A549 (cell line): ENCODE measurements at regions not wholly inside any gene's neighbourhood (a gene's known extent, or its start where the extent isn't known, plus 50 kb on each side); places are given as distances from the start of the nearest gene placed in this dataset.

Source experiments
- BHLHE40 ChIP-seq: IDR thresholded peaks from 2 replicates; pipeline ENCODE4 v1.6.1; 2012; ENCODE audit warnings: low read depth, low read length, inconsistent platforms
- CEBPB ChIP-seq, 2 experiments: fragments of >200 bp in 1 of 2; sonication (Bioruptor Twin) in 1 of 2; formaldehyde crosslinking in 1 of 2; IDR thresholded peaks; 2 replicates each; pipeline ENCODE4 v1.6.1; 2012 to 2016
- CTCF ChIP-seq: fragments of >200 bp; sonication (Bioruptor Twin); formaldehyde crosslinking; IDR thresholded peaks from 3 replicates; pipeline ENCODE4 v1.5.1; 2016
- E2F6 ChIP-seq: IDR thresholded peaks from 2 replicates; pipeline ENCODE4 v1.6.1; 2012; ENCODE audit warnings: low read depth, borderline replicate concordance
- EP300 ChIP-seq, 2 experiments: fragments of >200 bp; sonication (Bioruptor Twin); formaldehyde crosslinking; IDR thresholded peaks; 2 replicates in 1 of 2; 3 replicates in 1 of 2; pipeline ENCODE4 v1.6.1; 2016 to 2017
- FOSL2 ChIP-seq, 2 experiments: fragments of 450-650 bp in 1 of 2; fragments of >200 bp in 1 of 2; sonication (Bioruptor Twin) in 1 of 2; formaldehyde crosslinking; IDR thresholded peaks; 2 replicates each; pipeline versions ENCODE4 v1.5.0 to v1.6.1; 2016 to 2020; ENCODE audit warnings: mild to moderate bottlenecking in 1 of 2, moderate library complexity in 1 of 2
- JUN ChIP-seq, 2 experiments: fragments of >200 bp; sonication (Bioruptor Twin); formaldehyde crosslinking; IDR thresholded peaks; 2 replicates in 1 of 2; 3 replicates in 1 of 2; pipeline ENCODE4 v1.6.1; 2016 to 2017
- KDM1A ChIP-seq: fragments of 200-600 bp; sonication (generic); IDR thresholded peaks from 2 replicates; pipeline ENCODE4 v1.6.1; 2016; ENCODE audit warnings: low read depth, mild to moderate bottlenecking
- MAX ChIP-seq: IDR thresholded peaks from 2 replicates; pipeline ENCODE4 v1.6.1; 2012
- MAZ ChIP-seq: fragments of 150-350 bp; IDR thresholded peaks from 2 replicates; pipeline ENCODE4 v1.6.1; 2014; ENCODE audit warnings: antibody characterized with exemption, low read depth, low read length, borderline replicate concordance
- POLR2A ChIP-seq: IDR thresholded peaks from 2 replicates; pipeline ENCODE4 v1.6.1; 2012; ENCODE audit warnings: mild to moderate bottlenecking, low read length

- TF ChIP-seq CEBPB (IDR thresholded peaks at IDR 0.05) (no peak), EP300 (IDR thresholded peaks at IDR 0.05) (no peak), MAX (no peak), MAZ (no peak), JUN (IDR thresholded peaks at IDR 0.05) (no peak), CTCF (no peak), E2F6 (no peak), KDM1A (no peak), BHLHE40 (no peak), POLR2A (no peak), FOSL2 (IDR thresholded peaks at IDR 0.05) (no peak), FOSL2 (CRISPR knock-in tag; IDR thresholded peaks at IDR 0.05) (no peak)
Observed at GRCh38 chr22:22069450-22070370, 87.1 kb upstream of the TOP3B start.
